ENCODE measurements at regions not wholly inside any gene's neighbourhood (a gene's known extent, or its start where the extent isn't known, plus 50 kb on each side); places are given as distances from the start of the nearest gene placed in this dataset.

GRCh38 chr11:128310676-128311445 lies 276.5 kb downstream of the ETS1 start:
- no peaks in the 10 kb centered on the region for H3K79me2 ChIP-seq (replicated peaks; ENCODE audit: insufficient read depth, low read length)

GRCh38 chr11:128310005-128310404 lies 277.4 kb downstream of the ETS1 start:
- H3K79me2 ChIP-seq (replicated peaks; ENCODE audit: insufficient read depth, low read length): no peaks in the 10 kb centered on the region
- no peak overlapping the region for H2AFZ ChIP-seq (ENCODE audit: low read depth, low read length)
- H3F3A ChIP-seq (ENCODE audit: insufficient read depth, low read length, poor library complexity, severe bottlenecking): no peaks in the 10 kb centered on the region
- H3K27me3 ChIP-seq (ENCODE audit: insufficient read depth, low read depth, low read length): no peaks in the 10 kb centered on the region
- no peak overlapping the region for H3K4me2 ChIP-seq (ENCODE audit: low read length)
- no peaks in the 10 kb centered on the region for H3K36me3 ChIP-seq (ENCODE audit: insufficient read depth, low read length)
- no peaks in the 10 kb centered on the region for H4K20me1 ChIP-seq (ENCODE audit: insufficient read depth)
- no peak overlapping the region for H3K9ac ChIP-seq (ENCODE audit: low read length)
- H3K27ac ChIP-seq (ENCODE audit: low read length): no peak overlapping the region
- H3K9me3 ChIP-seq (ENCODE audit: low read length): no peaks in the 10 kb centered on the region
- no peaks in the 10 kb centered on the region for H3K9me2 ChIP-seq (ENCODE audit: insufficient read depth, low read length)
- TF ChIP-seq CTCF (IDR thresholded peaks at IDR 0.05; ENCODE audit: poor library complexity, severe bottlenecking) (no peak), REST (IDR thresholded peaks at IDR 0.05; ENCODE audit: borderline replicate concordance) (no peak), RAD21 (conservative IDR thresholded peaks at IDR 0.05) (no peak), MXI1 (conservative IDR thresholded peaks at IDR 0.05; ENCODE audit: poor library complexity, severe bottlenecking) (no peak), POLR2AphosphoS5 (IDR thresholded peaks at IDR 0.05) (no peak), SMC3 (conservative IDR thresholded peaks at IDR 0.05; ENCODE audit: poor library complexity) (no peak), EP300 (conservative IDR thresholded peaks at IDR 0.05; ENCODE audit: poor library complexity, severe bottlenecking) (no peak), TAF1 (IDR thresholded peaks at IDR 0.05; ENCODE audit: low read depth) (no peak), EZH2 (IDR thresholded peaks at IDR 0.05; ENCODE audit: borderline replicate concordance, insufficient read depth, low read length, poor library complexity, severe bottlenecking) (no peak)
- H3K4me3 ChIP-seq (ENCODE audit: low read length): no peak overlapping the region

More at GRCh38 chr11:128310676-128311445, 276.5 kb downstream of the ETS1 start:
- Histone ChIP-seq H4K20me1 (ENCODE audit: insufficient read depth) (no peaks in the 10 kb centered on the region), H3K4me2 (ENCODE audit: low read length) (no peak overlapping the region), H3K9me2 (ENCODE audit: insufficient read depth, low read length) (no peaks in the 10 kb centered on the region), H3F3A (ENCODE audit: insufficient read depth, low read length, poor library complexity, severe bottlenecking) (no peaks in the 10 kb centered on the region), H3K4me3 (ENCODE audit: low read length) (no peak overlapping the region), H3K27ac (ENCODE audit: low read length) (no peak overlapping the region), H3K27me3 (ENCODE audit: insufficient read depth, low read depth, low read length) (no peaks in the 10 kb centered on the region), H3K36me3 (ENCODE audit: insufficient read depth, low read length) (no peaks in the 10 kb centered on the region), H2AFZ (ENCODE audit: low read depth, low read length) (no peak overlapping the region), H3K9me3 (ENCODE audit: low read length) (no peaks in the 10 kb centered on the region), H3K9ac (ENCODE audit: low read length) (no peak overlapping the region)
- TF ChIP-seq TAF1 (IDR thresholded peaks at IDR 0.05; ENCODE audit: low read depth) (no peak), RAD21 (conservative IDR thresholded peaks at IDR 0.05) (no peak)
